Breast epithelium (tissue), 4 donors: ENCODE measurements at regions not wholly inside any gene's neighbourhood (a gene's known extent, or its start where the extent isn't known, plus 50 kb on each side); places are given as distances from the start of the nearest gene placed in this dataset.

ENCODE experiments used
- DNase-seq, 2 donors: peaks; one replicate each; pipeline ENCODE4 v3.0.0-alpha.2; 2019; ENCODE audit warnings: low spot score in 2 of 2
- H3K27ac ChIP-seq, 2 donors: fragments of 200-600 bp; sonication (generic) in 1 of 2; one replicate each; pipeline ENCODE4 v1.5.1; 2016 to 2019; ENCODE audit warnings: mild to moderate bottlenecking in 1 of 2
- H3K27me3 ChIP-seq, 2 donors: fragments of 200-600 bp; sonication (generic) in 1 of 2; one replicate each; pipeline versions ENCODE4 v1.5.1 to v1.6.0; 2017 to 2019; ENCODE audit warnings: control low read depth in 1 of 2, mild to moderate bottlenecking in 1 of 2
- H3K36me3 ChIP-seq: fragments of 200-600 bp; one replicate; pipeline ENCODE4 v1.5.1; 2019
- H3K4me1 ChIP-seq, 2 donors: fragments of 200-600 bp; sonication (generic); one replicate each; pipeline ENCODE4 v1.5.1; 2016 to 2019; ENCODE audit warnings: control low read depth in 1 of 2
- H3K4me3 ChIP-seq, 3 donors: fragments of 200-600 bp; sonication (generic); 1 replicate in 2 of 3; 2 replicates in 1 of 3; pipeline ENCODE4 v1.5.1; 2016 to 2019; ENCODE audit warnings: mild to moderate bottlenecking in 3 of 3, moderate library complexity in 2 of 3
- H3K9me3 ChIP-seq, 2 donors: fragments of 200-600 bp; sonication (generic) in 1 of 2; one replicate each; pipeline ENCODE4 v1.5.1; 2016 to 2019; ENCODE audit warnings: control low read depth in 1 of 2
- CTCF ChIP-seq, 3 donors: fragments of 450-650 bp; IDR thresholded peaks; one replicate each; pipeline ENCODE4 v1.5.1; 2016 to 2017; ENCODE audit warnings: antibody characterized with exemption in 3 of 3, mild to moderate bottlenecking in 3 of 3, moderate library complexity in 3 of 3
- POLR2A ChIP-seq: fragments of 450-650 bp; IDR thresholded peaks from one replicate; pipeline ENCODE4 v1.6.1; 2016; ENCODE audit warnings: antibody characterized with exemption, mild to moderate bottlenecking, moderate library complexity
- POLR2AphosphoS5 ChIP-seq, 3 donors: sonication (generic); formaldehyde crosslinking; IDR thresholded peaks; one replicate each; pipeline ENCODE4 v1.6.1; 2017; ENCODE audit warnings: antibody characterized with exemption in 3 of 3
- intact Hi-C: fragments of 100-400 bp; cut with DNase I; formaldehyde crosslinking; loops from one replicate; pipeline ENCODE4 v1.15.1; 2023; ENCODE audit warnings: low total_unique reads

GRCh38 chr5:20370061-20370460, 382.1 kb upstream of the CDH18 start:
- Histone ChIP-seq H3K36me3 (no peaks in the 10 kb centered on the region), H3K27ac (no peak overlapping the region), H3K4me1 (no peaks in the 10 kb centered on the region), H3K4me3 (no peak overlapping the region), H3K9me3 (no peaks in the 10 kb centered on the region), H3K27me3 (no peaks in the 10 kb centered on the region)
- intact Hi-C loops = no loop called here
- no peak for TF ChIP-seq POLR2A
- no peak for TF ChIP-seq CTCF (IDR thresholded peaks at IDR 0.05)
- TF ChIP-seq POLR2AphosphoS5 (IDR thresholded peaks at IDR 0.05) = no peak
- DNase-seq = no peak

GRCh38 chr5:20369518-20369885, 381.5 kb upstream of the CDH18 start:
- H3K4me1 ChIP-seq = no peaks in the 10 kb centered on the region
- H3K27me3 ChIP-seq = no peaks in the 10 kb centered on the region
- intact Hi-C loops = no loop called here
- DNase-seq = no peak
- no peak overlapping the region for H3K4me3 ChIP-seq
- no peak overlapping the region for H3K27ac ChIP-seq
- H3K9me3 ChIP-seq = no peaks in the 10 kb centered on the region
- H3K36me3 ChIP-seq = no peaks in the 10 kb centered on the region
- TF ChIP-seq POLR2A (no peak), CTCF (IDR thresholded peaks at IDR 0.05) (no peak), POLR2AphosphoS5 (IDR thresholded peaks at IDR 0.05) (no peak)

- H3K36me3 ChIP-seq = no peaks in the 10 kb centered on the region
- intact Hi-C loops = no loop called here
- no peaks in the 10 kb centered on the region for H3K27me3 ChIP-seq
- TF ChIP-seq POLR2AphosphoS5 (IDR thresholded peaks at IDR 0.05) = no peak
- no peak for TF ChIP-seq POLR2A
- no peak for TF ChIP-seq CTCF (IDR thresholded peaks at IDR 0.05)
- DNase-seq = no peak
- H3K4me1 ChIP-seq = no peaks in the 10 kb centered on the region
- H3K4me3 ChIP-seq = no peak overlapping the region
- no peak overlapping the region for H3K27ac ChIP-seq
- H3K9me3 ChIP-seq = no peaks in the 10 kb centered on the region
Observed at GRCh38 chr5:20368571-20369517, 380.8 kb upstream of the CDH18 start.

GRCh38 chr5:20367178-20367577, 379.2 kb upstream of the CDH18 start:
- Histone ChIP-seq H3K4me1 (no peaks in the 10 kb centered on the region), H3K4me3 (no peak overlapping the region), H3K27ac (no peak overlapping the region), H3K27me3 (no peaks in the 10 kb centered on the region), H3K36me3 (no peaks in the 10 kb centered on the region), H3K9me3 (no peaks in the 10 kb centered on the region)
- TF ChIP-seq POLR2AphosphoS5 (IDR thresholded peaks at IDR 0.05) (no peak), CTCF (IDR thresholded peaks at IDR 0.05) (no peak), POLR2A (no peak)
- intact Hi-C loops = no loop called here
- DNase-seq = no peak

- Histone ChIP-seq H3K4me3 (no peak overlapping the region), H3K27me3 (no peaks in the 10 kb centered on the region), H3K27ac (no peak overlapping the region), H3K9me3 (peaks cover 0 to 3% of the 10 kb centered on the region in 2 donors), H3K4me1 (no peaks in the 10 kb centered on the region), H3K36me3 (no peaks in the 10 kb centered on the region)
- intact Hi-C loops = no loop called here
- no peak for DNase-seq
- TF ChIP-seq POLR2A = no peak
- no peak for TF ChIP-seq CTCF (IDR thresholded peaks at IDR 0.05)
- TF ChIP-seq POLR2AphosphoS5 (IDR thresholded peaks at IDR 0.05) = no peak
Observed at GRCh38 chr5:20360263-20360662, 372.3 kb upstream of the CDH18 start.
